GM18858 (cell line): ENCODE measurements at regions not wholly inside any gene's neighbourhood (a gene's known extent, or its start where the extent isn't known, plus 50 kb on each side); places are given as distances from the start of the nearest gene placed in this dataset.

ENCODE experiments used
- ATAC-seq: cut with Tn5 transposase; IDR thresholded peaks from one replicate; pipeline ENCODE4 v1.9.1; 2021; ENCODE audit not compliant: unreplicated experiment

DNA sequence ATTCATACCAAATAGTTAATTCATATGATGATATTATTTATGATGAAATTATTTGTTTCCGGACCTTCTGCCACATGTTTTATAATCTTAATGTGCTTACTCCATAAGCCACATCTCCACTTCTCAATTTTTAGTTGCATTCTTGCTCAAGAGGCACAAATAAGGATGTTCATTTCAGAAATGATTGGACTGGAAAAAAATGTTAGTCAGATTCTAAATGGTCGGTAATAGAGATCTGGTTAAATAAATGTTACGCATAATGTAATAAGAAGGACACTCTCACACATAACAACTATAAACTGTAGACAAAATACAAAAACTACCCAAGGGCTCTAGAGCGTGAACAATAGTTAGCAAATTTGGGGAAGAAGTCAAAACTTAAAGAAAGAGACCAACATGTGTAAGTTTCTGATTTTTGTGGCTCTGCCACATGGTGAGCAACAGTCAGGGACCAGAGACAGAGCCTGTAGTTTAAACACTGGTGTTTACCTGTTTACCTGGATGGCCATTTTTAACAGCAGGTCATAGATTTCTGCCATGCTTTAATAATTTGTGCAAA, 554.3 kb upstream of the CLINT1 start:
- no peak for ATAC-seq

DNA sequence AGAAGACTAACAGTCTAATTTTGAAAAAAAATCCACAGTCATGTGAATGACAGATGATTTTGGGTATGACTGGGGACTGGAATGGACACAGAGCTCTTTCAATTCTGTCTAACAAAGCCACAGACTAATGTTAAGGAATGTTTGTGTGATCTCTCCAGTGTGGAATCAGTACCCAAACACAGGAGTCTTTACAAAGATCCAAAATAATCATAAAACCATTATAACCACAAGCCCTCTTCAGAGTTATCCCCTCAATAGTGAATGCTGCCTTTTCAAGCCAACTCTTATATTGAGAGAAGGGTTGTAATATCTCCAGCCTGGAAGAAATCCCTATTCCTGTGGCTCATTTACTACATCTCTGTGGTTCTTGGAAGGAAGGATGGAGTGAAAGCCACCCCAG, 552.0 kb upstream of the CLINT1 start:
- no peak for ATAC-seq

DNA sequence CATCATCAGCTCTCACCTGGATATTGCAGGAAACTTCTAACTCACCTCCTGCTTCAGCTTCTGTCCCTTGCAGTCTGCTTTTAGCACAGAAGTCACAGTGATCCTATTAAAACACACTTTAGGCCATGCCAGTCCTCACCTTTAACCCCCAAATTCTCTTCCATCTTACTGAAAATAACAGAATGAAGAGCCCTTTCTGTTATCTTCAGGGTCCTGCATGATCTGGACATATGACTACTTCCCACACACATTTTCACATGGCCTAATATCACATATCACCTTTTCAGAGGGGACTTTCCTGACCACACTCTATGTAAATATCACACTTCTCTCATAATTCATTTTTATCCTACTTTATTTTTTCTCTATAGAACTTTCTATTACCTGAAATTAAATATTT, 550.6 kb upstream of the CLINT1 start:
- ATAC-seq: peak; percentile 68

DNA sequence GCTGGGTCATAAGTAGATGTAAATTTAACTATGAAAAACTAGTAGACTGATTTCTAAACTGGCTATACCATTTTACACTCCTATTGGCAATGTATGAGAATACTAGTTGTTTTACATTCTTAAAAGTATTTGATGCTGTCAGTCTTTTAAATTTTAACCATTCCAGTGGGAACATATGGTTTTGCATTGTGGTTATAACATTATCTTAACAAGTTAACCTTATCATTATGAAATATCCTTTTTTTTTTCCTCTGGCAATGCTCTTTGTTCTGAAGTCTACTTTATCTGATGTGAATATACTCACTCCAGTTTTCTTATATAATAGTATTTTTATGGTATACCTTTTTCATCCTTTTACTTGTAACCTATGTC, 548.9 kb upstream of the CLINT1 start:
- no peak for ATAC-seq

DNA sequence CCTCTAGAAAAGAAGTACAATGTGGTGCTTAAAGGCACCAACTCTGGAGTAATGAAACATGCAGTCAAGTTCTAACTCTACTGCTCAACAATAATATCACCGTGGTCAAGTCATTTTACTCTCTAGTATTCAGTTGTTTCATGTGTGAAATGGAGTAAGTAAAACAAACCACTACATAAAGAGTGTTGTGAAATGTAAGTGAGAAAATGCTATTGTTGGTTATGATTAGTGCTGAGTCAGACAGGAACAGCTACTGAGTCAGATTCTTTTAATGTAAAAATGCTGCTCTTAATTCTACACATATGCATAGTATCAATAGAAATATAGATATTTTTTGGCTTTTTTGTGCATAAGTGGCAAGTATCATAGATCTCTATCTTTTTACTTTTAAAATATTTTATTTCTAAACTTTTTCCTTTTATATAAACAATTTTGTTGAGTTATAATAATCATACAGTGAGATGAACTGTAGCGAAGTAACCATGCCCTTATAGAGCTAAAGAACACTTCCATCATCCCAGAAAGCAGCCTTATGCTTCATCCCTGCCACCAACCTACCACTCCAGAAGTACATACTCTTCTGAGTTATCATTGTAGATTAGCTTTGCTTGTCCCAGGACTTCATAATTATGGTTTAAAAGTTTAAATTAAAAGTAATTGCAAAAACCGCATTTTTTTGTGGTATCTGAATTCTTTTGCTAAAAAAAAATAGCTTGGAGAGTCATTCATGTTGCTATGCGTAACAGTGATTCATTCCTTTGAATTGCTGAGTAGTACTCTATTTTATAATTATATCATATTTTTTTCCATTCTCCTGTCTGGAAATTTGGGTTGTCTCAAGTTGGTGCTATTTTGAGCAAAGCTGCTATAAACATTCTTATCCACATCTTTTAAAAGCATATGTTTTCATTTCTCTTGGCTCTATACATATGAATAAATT, 548.2 kb upstream of the CLINT1 start:
- ATAC-seq: peak; percentile 40

DNA sequence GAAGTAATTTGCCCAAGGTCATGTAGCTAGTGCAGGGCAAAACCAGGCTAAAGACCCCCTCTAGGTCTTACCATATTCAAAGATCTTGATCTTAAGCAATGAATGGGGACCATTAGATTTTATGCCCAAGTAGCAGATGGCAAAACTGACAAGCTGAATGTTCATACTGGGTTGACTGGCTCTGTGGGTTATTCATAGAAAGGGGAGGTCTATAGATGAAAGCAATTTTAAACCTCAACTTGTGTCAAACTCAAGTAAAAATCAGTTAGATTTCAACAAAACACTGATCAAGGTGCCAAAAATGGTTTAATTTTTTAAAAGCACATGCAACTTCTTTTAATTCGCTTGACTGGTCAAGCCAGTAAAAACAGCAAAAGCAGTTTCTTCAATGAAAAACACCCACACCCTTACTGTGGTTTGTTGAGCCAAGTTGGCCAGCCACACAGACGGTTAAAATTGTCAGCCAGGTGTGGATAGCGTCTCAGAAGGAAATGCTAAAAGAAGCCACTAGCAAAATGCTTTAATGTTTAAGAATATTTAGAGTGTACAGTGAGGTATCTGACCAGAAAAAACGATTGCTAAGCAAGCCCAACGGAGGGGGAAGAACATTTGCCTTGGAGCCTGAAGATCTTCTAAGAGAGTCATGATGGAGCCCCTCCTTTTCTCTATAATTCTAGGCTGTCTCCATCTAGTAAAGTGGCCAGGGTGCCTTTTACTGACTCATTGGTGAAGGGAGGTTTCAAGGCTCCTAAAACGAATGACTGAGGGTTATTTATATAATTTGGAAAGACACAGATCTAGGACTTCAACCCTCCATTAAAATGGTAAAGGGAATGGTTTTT, 539.6 kb upstream of the CLINT1 start:
- ATAC-seq: peak; percentile 85

DNA sequence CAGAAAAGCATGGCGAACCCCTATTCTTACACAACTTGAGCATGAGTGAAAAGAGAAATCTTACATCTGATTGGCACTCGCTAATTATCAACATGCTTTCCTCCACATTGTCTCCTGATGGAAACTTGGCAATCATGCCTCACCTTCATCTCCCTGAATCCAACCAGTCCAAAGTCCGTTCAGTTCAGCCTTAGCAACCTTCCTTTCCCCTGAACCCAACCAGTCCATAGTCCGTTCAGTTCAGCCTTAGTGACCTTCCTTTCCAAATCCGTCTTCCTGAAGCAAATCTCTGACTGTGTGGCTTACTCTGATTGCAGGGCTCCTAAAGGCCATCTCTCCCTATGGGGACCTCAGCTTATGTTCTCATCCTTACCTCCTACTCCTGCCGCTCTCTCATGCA, 538.3 kb upstream of the CLINT1 start:
- no peak for ATAC-seq

DNA sequence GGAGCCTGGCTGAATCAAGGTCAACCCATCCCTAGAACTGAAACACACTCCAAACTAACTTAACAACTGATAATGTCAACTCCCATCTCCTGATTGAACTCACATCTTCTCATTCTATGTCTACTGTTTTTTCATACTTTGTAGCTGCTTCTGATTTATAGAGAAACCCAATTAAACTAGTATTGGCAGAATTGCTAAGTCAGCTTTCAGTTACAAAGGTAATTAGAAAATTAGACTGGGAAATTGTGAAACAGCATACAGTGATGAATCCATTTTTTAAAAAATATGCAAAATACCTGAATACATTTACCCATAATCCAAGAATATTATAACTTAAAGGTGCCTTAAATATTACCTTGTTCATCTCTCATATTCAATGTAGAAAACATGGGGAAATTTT, 535.2 kb upstream of the CLINT1 start:
- no peak for ATAC-seq

DNA sequence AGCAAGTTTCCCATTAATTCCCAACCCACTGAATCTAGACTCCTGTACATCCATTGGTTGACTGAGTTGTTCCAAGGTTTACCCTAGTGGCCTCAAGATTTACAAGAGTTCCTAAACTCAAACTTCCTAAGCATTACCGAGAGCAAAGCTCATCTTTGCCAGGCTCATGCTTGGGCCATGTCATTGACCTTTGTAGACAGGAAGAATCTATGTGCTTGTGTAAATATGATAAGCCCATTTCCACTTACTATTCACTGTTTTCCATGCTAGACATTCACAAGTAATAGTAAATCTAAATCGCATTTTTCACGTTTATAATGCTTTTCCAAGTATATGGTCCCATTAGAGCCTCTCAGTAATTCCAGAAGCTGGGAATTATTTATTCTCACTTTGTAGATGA, 534.5 kb upstream of the CLINT1 start:
- ATAC-seq: no peak

DNA sequence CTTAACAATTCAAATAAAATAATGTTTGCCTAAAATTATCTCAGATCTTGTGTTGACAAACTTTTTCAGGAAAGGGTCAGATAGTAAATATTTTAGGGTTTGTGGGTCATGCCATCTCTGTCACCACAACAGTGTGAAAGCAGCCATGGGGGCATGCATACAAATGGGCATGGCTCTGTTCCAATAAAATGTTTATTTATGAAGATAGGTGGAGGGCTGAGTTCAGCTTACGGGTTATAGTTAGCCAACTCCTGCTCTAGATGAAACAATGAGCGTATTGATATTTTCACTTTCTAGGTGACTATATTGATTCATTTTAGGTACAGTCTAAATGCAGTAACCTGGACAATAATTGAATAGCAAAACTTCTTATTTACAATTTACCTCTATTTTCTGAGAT, 533.8 kb upstream of the CLINT1 start:
- no peak for ATAC-seq

DNA sequence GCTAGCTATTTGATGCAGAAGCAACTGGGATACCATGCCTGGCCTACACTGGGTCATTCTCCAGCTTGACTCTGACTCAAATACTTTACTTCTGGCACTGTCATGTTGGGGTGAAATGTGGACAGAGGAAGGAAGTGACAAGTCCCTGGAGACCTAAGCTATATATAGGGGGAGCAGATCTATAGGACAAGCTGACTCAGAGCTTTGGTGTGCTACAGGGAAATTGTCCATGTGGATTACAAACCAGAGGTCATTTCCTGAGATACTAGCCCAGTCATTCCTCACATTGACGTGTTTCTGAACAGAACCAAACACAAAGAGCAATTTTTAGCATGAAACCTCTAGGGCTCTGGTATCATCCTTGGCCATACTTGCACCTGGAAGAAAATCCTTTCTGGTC, 531.6 kb upstream of the CLINT1 start:
- peak; percentile 46 for ATAC-seq

DNA sequence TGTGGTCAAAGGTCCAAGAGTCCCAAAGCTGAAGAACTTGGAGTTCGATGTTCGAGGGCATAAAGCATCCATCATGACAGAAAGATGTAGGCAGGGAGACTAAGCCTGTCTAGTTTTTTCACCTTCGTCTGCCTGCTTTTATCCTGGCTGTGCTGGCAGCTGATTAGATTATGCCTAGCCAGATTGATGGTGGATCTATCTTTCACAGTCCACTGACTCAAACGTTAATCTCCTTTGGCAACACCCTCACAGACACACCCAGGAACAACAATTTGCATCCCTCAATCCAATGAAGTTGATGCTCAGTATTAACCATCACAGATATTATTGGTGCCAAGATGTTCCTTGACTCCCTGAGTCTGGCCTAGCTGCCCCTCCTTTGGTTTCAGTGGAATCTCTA, 530.8 kb upstream of the CLINT1 start:
- no peak for ATAC-seq

DNA sequence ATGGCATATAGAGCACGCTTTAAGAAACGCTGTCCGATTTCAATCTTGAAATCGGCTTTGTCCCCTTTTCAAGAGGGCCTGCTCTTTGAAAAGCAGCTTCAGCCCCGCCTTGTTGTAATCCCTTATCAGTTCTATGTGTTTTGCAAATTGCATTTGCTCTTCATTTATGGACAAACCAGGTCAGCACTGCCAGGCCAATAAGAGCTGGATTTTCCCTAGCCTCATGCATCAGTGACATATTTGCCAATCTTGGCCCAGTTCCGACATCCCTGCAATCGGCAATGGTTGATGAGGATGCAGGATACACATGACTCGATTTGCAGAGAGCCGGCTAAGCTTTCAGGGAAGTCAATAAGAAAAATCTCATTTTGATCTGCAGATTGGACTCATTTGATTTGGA, 529.1 kb upstream of the CLINT1 start:
- ATAC-seq: no peak

DNA sequence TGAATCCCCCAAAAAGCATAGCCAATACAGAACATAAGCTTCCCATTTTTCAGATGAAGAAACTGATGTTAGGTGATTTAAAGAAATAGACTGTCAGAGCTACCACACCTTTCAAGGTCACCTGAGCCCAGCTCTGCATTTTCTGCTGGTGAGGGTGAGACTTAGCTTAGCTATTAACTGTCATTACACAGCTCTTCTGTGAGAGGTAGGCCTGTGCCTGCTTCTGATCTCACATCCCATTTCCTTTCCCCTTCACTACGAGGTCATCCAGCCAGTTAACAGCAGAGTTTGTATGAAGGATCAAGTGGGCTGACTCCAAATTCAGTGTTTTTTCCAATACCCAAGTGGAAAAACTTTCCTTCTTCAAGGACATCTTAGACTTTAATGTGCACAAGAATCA, 528.6 kb upstream of the CLINT1 start:
- no peak for ATAC-seq

DNA sequence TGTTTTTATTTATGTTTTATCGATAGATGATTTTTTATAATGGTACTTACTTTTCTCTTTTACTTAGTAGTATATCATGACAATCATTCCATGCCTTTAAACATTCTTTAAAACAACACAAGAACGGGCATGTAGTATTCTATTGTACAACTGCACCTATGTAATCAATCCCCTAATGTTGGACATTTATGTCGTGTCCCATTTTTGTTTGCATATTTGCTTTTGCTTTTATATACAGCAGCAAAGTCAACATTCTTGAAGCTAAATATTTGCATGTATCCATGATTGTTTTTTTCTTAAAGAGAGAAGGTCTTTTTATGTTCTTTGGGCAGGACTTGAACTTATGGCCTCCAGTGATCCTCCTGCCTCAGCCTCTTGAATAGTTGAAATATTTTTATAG, 527.0 kb upstream of the CLINT1 start:
- no peak for ATAC-seq

DNA sequence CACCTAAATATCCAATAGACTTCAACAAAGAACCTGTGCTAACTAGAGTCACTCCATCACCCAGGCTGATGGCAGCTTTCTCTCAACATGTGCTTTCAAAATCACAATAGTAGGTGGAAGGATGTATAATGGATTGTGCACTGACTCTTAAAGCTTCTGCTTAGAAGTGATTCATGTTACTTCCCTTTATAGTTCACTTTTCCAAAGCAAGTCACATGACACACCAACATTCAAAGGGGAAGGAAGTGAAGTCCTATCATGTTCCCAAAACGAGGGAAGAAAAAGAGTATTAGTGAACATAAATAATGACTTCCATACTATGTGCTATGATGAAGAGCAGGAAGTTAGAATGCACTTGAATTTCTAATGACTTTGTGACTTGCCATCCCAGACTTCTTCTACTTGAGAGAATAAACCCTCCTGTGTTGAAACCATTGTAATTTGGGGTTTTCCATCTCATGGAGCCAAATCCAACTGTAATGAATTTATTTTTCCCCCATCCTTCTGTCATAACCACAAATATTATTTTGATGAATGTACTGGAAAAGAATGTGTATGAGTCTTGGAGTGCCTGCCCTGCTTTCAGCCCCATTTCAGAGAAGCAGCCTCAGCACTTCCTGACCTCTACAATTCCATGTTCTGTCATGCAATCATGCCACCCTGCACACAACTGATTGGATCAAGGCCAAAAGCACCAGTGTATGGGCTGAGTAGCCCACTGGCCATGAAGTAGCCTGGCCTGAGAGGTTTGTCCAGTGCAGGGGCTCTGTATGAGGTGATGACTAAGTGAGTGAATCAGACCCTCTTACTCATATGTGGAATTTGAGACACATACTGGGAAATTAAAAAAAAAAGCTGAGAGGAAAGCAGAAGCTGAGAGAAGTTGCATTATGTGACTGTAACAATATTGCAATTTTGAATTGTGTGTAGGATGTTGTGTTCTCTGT, 525.9 kb upstream of the CLINT1 start:
- no peak for ATAC-seq

DNA sequence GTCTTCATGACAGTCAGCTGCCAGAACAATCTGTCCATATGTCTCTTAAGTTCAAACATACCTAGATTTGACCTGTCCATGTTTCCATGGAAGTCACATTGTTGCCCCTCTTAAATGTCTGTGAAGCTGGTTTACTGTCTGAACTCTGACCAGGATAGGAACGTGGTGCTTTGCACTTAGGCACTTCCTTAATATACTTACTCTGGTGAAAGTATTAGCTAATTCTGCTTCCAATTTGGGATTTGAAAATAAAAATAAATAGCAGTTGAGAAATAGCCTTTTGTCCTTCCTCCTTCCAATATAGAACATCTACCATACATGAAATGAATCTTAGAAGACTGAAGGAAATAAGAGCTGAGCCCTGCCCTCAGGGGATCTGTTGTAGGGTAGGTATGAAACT, 524.5 kb upstream of the CLINT1 start:
- no peak for ATAC-seq

DNA sequence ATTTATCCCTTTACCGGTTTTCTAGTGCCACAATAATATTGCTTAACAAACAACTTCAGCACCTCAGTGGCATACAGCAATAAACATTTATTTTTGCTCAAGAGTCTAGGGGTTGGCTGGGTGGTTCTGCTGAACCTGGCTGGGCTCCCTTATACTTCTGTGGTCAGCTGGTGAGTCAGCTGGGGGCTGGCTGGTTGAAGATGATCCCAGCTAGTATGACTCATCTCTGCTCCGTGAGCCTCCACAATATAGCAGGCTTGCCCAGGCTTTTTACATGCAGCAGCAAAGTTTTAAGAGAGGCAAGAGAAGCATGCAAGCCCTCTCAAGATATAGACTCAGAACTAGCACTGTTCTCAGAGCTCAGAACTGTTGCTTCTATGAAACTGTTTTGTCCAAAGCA, 523.5 kb upstream of the CLINT1 start:
- ATAC-seq: peak; percentile 96

DNA sequence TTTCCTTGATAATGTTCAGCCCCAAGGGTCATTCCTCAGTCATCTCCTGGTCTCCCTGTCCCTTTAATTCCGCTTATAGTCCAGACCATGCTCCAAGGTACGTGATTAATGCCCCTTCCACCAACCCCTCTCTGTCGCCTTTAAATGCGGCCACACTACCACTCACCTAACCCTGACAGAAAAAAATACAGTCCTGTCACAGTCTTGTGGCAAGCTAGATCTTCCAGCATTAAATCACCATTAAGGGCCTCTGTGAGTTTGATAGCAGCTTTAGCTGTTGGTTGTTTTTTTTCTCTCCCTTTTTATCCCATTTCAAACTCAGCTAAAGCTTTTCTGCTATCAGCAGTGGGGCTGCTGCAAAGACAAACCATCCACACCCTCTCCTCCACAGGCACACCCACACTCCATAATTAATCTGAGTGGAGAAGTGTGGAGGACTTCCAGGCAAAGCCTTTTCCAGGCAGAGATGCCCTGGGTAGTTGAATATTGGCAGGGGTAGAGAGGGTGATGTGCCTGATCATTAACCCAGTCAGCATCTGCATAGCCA, 522.7 kb upstream of the CLINT1 start:
- no peak for ATAC-seq

DNA sequence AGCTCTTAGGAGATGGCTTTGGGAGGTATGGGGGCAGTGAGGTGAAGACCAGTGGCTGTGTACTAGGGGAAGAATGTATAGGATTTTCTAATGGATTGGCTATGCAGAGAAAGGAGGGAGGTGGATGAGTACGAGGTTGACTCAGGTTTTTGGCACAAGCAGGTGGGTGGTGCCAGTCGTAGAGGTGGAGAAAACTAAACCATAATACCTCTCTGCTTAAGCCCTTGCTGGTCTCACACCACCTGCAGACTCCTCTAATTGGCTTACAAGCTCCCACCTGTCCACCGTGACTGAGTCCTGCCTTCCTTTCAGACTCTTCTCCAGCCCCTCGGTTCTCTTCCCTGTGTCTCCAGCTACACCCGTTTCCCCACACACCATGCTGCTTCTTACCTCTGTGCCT, 521.7 kb upstream of the CLINT1 start:
- ATAC-seq: no peak

DNA sequence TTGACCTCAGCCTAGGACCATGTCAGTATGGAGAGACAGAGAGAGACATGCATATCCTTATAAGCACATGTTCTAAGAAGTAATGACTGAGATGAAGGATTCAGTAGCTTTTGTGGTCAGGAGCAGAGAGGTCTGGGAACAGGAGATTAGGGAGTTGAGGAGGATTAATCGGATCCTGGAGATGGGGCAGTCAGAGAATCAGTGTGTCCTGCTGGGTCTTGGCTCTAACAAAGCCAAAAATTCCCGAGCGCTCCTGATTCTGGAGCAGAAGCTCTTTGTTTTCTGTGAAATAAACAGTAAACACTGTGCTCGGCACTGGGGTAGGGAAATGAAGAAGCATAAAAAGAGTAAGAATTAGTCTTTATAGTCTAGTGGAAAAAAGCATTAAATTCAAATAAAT, 520.0 kb upstream of the CLINT1 start:
- no peak for ATAC-seq
